ENCODE measurements at regions not wholly inside any gene's neighbourhood (a gene's known extent, or its start where the extent isn't known, plus 50 kb on each side); places are given as distances from the start of the nearest gene placed in this dataset.

- intact Hi-C loops (cut with micrococcal nuclease) = loop anchor here (1.0 to 5.0 kb wide), 4 partner anchors 15 to 144 kb away; partner anchors contain the start of gene CITED2
- no TSS peak for BruUV-seq (replicated peaks)
- H3K79me2 ChIP-seq (ENCODE audit: control insufficient read depth, insufficient read depth, low read length) = no peaks in the 10 kb centered on the region
- CTCF ChIA-PET (ENCODE audit: low intra/inter-chr PET ratio) = no interaction called here
- H3K27ac ChIP-seq (ENCODE audit: extremely low read depth, low read depth, low read length) = peak overlapping the region; percentile 23; the same call in 2 of the 3 replicates
- in situ Hi-C loops (cut with MboI) = loop anchor here (10.0 kb wide), 1 partner anchor 144 kb away; the partner anchor contains the start of gene CITED2
- H3K4me3 ChIP-seq = no peak overlapping the region
- no peaks in the 10 kb centered on the region for H4K20me1 ChIP-seq (replicated peaks; ENCODE audit: control insufficient read depth, insufficient read depth, low read length)
- under 1% methylated on average over 12 of the region's 12 CpGs for WGBS (ENCODE audit: insufficient coverage, low coverage, missing lambda C conversion rate)
- H3K27me3 ChIP-seq (ENCODE audit: control insufficient read depth in 2 of 2, insufficient read depth in 2 of 2, low read length in 2 of 2) = no peaks in the 10 kb centered on the region
- ATAC-seq (peak; percentile 81), DNase-seq (ENCODE audit: extremely low read depth in 1 of 4, low spot score in 3 of 4) (peak; percentile 86 to 90 (median 86)), FAIRE-seq (peak; percentile 83)
- POLR2A ChIA-PET = interaction anchor here (1.0 to 4.5 kb wide), 5 partner anchors 11 to 144 kb away, joined by 3 to 41 read pairs (median 6); partner anchors contain the start of gene CITED2
- H3K36me3 ChIP-seq (ENCODE audit: control insufficient read depth, insufficient read depth, low read length) = no peaks in the 10 kb centered on the region
- H2AFZ ChIP-seq (ENCODE audit: low read depth, low read length) = peak overlapping the region; percentile 72
- H3K9me1 ChIP-seq (ENCODE audit: control insufficient read depth, insufficient read depth, low read length) = no peaks in the 10 kb centered on the region
- 0 out of 2 replicates have a peak, but pooled peaks cover 3% of the 10 kb centered on the region for H3K9me3 ChIP-seq (replicated peaks; ENCODE audit: control insufficient read depth, insufficient read depth, low read depth, low read length)
- peaks cover 11 to 48% of the 10 kb centered on the region in 2 experiments; a peak in 4 of 5 replicates for H3K4me1 ChIP-seq (replicated peaks in 1 of 2; ENCODE audit: control insufficient read depth in 2 of 2, insufficient read depth in 2 of 2, low read length in 2 of 2)
- peak overlapping the region; percentile 72 for H3K4me2 ChIP-seq (ENCODE audit: insufficient read depth, low read length)
- peak overlapping the region in 1 of 2 experiments; percentile 40; a peak in 2 of 4 replicates for H3K9ac ChIP-seq (ENCODE audit: insufficient read depth in 1 of 2, low read depth in 2 of 2, low read length in 2 of 2)
- TF ChIP-seq, protein P1, sequence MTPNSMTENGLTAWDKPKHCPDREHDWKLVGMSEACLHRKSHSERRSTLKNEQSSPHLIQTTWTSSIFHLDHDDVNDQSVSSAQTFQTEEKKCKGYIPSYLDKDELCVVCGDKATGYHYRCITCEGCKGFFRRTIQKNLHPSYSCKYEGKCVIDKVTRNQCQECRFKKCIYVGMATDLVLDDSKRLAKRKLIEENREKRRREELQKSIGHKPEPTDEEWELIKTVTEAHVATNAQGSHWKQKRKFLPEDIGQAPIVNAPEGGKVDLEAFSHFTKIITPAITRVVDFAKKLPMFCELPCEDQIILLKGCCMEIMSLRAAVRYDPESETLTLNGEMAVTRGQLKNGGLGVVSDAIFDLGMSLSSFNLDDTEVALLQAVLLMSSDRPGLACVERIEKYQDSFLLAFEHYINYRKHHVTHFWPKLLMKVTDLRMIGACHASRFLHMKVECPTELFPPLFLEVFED (CRISPR knock-in tag; conservative IDR thresholded peaks at IDR 0.05) = 0 out of 2 replicates have a peak, but pooled peaks have one; percentile 68
- TF ChIP-seq, protein P2, sequence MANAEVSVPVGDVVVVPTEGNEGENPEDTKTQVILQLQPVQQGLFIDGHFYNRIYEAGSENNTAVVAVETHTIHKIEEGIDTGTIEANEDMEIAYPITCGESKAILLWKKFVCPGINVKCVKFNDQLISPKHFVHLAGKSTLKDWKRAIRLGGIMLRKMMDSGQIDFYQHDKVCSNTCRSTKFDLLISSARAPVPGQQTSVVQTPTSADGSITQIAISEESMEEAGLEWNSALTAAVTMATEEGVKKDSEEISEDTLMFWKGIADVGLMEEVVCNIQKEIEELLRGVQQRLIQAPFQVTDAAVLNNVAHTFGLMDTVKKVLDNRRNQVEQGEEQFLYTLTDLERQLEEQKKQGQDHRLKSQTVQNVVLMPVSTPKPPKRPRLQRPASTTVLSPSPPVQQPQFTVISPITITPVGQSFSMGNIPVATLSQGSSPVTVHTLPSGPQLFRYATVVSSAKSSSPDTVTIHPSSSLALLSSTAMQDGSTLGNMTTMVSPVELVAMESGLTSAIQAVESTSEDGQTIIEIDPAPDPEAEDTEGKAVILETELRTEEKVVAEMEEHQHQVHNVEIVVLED (CRISPR knock-in tag; IDR thresholded peaks at IDR 0.05) = no peak
- TF ChIP-seq TCFL5 (CRISPR knock-in tag; conservative IDR thresholded peaks at IDR 0.05) (no peak), ZNF431 (CRISPR knock-in tag; IDR thresholded peaks at IDR 0.05) (no peak; the same call in 1 of the 2 replicates), MTA3 (IDR thresholded peaks at IDR 0.05; ENCODE audit: borderline replicate concordance) (peak; percentile 74), NR2C1 (IDR thresholded peaks at IDR 0.05) (no peak; the same call in 1 of the 2 replicates), NR2C1 (tag; IDR thresholded peaks at IDR 0.05) (0 out of 2 replicates have a peak, but pooled peaks have one; percentile 6), HLTF (IDR thresholded peaks at IDR 0.05) (peak; percentile 98), ELF4 (CRISPR knock-in tag; IDR thresholded peaks at IDR 0.05) (peak; percentile 92), TAF15 (IDR thresholded peaks at IDR 0.05; ENCODE audit: low read depth, low read length) (no peak), JUN (IDR thresholded peaks at IDR 0.05; ENCODE audit: borderline replicate concordance, low read depth, low read length) (no peak), JUN (CRISPR knock-in tag; IDR thresholded peaks at IDR 0.05; ENCODE audit: borderline replicate concordance) (no peak), NFE2 (IDR thresholded peaks at IDR 0.05; ENCODE audit: low read depth) (peak; percentile 18; the same call in 1 of the 2 replicates)
- TF ChIP-seq, protein P3, sequence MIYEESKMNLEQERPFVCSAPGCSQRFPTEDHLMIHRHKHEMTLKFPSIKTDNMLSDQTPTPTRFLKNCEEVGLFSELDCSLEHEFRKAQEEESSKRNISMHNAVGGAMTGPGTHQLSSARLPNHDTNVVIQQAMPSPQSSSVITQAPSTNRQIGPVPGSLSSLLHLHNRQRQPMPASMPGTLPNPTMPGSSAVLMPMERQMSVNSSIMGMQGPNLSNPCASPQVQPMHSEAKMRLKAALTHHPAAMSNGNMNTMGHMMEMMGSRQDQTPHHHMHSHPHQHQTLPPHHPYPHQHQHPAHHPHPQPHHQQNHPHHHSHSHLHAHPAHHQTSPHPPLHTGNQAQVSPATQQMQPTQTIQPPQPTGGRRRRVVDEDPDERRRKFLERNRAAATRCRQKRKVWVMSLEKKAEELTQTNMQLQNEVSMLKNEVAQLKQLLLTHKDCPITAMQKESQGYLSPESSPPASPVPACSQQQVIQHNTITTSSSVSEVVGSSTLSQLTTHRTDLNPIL (CRISPR knock-in tag; IDR thresholded peaks at IDR 0.05) = no peak
- TF ChIP-seq, protein P4, sequence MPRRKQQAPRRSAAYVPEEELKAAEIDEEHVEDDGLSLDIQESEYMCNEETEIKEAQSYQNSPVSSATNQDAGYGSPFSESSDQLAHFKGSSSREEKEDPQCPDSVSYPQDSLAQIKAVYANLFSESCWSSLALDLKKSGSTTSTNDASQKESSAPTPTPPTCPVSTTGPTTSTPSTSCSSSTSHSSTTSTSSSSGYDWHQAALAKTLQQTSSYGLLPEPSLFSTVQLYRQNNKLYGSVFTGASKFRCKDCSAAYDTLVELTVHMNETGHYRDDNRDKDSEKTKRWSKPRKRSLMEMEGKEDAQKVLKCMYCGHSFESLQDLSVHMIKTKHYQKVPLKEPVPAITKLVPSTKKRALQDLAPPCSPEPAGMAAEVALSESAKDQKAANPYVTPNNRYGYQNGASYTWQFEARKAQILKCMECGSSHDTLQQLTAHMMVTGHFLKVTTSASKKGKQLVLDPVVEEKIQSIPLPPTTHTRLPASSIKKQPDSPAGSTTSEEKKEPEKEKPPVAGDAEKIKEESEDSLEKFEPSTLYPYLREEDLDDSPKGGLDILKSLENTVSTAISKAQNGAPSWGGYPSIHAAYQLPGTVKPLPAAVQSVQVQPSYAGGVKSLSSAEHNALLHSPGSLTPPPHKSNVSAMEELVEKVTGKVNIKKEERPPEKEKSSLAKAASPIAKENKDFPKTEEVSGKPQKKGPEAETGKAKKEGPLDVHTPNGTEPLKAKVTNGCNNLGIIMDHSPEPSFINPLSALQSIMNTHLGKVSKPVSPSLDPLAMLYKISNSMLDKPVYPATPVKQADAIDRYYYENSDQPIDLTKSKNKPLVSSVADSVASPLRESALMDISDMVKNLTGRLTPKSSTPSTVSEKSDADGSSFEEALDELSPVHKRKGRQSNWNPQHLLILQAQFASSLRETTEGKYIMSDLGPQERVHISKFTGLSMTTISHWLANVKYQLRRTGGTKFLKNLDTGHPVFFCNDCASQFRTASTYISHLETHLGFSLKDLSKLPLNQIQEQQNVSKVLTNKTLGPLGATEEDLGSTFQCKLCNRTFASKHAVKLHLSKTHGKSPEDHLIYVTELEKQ (CRISPR knock-in tag; IDR thresholded peaks at IDR 0.05) = no peak
Measured at GRCh38 chr6:139518556-139519091, 144.2 kb upstream of the CITED2 start.

Measured in K562 (cell line).